Skeletal muscle satellite cell (primary cell): ENCODE measurements at regions not wholly inside any gene's neighbourhood (a gene's known extent, or its start where the extent isn't known, plus 50 kb on each side); places are given as distances from the start of the nearest gene placed in this dataset.

Experiments
- H3K27me3 ChIP-seq: 2 replicates; pipeline ENCODE4 v1.7.0; 2013; ENCODE audit warnings: low read length; ENCODE audit not compliant: control insufficient read depth, insufficient read depth
- H3K36me3 ChIP-seq: 2 replicates; pipeline ENCODE4 v1.7.0; 2013; ENCODE audit warnings: mild to moderate bottlenecking, control low read depth, low read length; ENCODE audit not compliant: insufficient read depth
- H3K4me1 ChIP-seq: 2 replicates; pipeline ENCODE4 v1.7.0; 2013; ENCODE audit warnings: low read length; ENCODE audit not compliant: control insufficient read depth, insufficient read depth
- H3K4me2 ChIP-seq: 2 replicates; pipeline ENCODE4 v1.7.0; 2013; ENCODE audit warnings: mild to moderate bottlenecking, low read length
- H3K4me3 ChIP-seq: 2 replicates; pipeline ENCODE4 v1.7.0; 2013; ENCODE audit warnings: low read length
- H3K9ac ChIP-seq: 2 replicates; pipeline ENCODE4 v1.7.0; 2013; ENCODE audit warnings: mild to moderate bottlenecking, low read depth, low read length, moderate library complexity
- H3K9me3 ChIP-seq: replicated peaks from 2 replicates; pipeline ENCODE4 v1.7.0; 2013; ENCODE audit warnings: mild to moderate bottlenecking, control low read depth, low read length

- no peaks in the 10 kb centered on the region for H3K9me3 ChIP-seq
- H3K27me3 ChIP-seq = peaks cover 11% of the 10 kb centered on the region
- no peak overlapping the region for H3K9ac ChIP-seq
- H3K4me2 ChIP-seq = no peak overlapping the region
- no peaks in the 10 kb centered on the region for H3K36me3 ChIP-seq
- no peak overlapping the region for H3K4me3 ChIP-seq
- peaks cover 14% of the 10 kb centered on the region for H3K4me1 ChIP-seq
These were observed 67.0 kb downstream of the SCN11A start for GRCh38 chr3:38984731-38985130.

- no peaks in the 10 kb centered on the region for H3K9me3 ChIP-seq
- no peak overlapping the region for H3K9ac ChIP-seq
- no peak overlapping the region for H3K4me2 ChIP-seq
- no peaks in the 10 kb centered on the region for H3K36me3 ChIP-seq
- H3K27me3 ChIP-seq = peaks cover 16% of the 10 kb centered on the region
- H3K4me3 ChIP-seq = no peak overlapping the region
- peaks cover 14% of the 10 kb centered on the region for H3K4me1 ChIP-seq
These were observed 67.6 kb downstream of the SCN11A start for GRCh38 chr3:38984110-38984509.

DNA sequence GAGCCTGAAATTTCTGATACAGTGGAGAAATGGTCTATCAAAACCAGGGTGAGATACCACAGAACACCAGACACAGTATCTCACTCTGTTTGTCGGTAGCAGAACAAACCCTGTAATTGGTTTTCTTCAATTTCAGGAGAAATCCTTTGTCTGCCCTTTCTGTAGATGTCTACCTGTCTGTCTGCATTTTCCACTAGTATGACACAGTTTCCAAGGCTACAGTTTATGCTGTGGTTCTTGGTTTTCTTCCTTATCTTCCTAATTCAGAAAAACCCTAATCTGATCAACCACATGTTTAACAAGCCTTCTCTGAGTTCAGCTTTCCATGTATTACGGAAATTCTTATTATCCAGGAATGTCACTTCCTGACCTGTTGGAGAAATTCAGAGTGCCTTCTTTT lies 70.8 kb downstream of the SCN11A start:
- Histone ChIP-seq H3K4me3 (no peak overlapping the region), H3K4me1 (peaks cover 6% of the 10 kb centered on the region), H3K27me3 (peaks cover 31% of the 10 kb centered on the region), H3K9me3 (no peaks in the 10 kb centered on the region), H3K9ac (no peak overlapping the region), H3K36me3 (no peaks in the 10 kb centered on the region), H3K4me2 (no peak overlapping the region)

DNA sequence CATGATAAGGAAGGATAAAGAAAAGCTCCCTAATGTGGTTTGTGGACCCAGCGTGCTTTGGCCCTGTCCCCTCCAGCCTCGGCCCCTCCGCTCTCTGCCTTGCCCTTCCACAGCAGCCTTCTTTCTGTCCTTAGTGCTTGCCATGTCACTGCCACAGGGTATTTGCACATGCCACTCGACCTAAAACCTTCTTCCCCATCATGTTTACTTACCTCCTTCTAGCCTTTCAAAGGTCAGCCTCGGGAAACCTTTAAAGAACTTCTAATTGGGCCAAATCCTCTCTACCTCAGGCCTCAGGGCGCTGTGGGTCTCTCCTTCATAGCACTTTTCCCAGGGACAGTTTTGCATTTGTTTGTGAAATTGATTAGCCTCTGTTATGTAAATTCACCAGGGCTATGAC lies 73.0 kb downstream of the SCN11A start:
- Histone ChIP-seq H3K36me3 (no peaks in the 10 kb centered on the region), H3K9me3 (no peaks in the 10 kb centered on the region), H3K9ac (no peak overlapping the region), H3K4me2 (no peak overlapping the region), H3K4me3 (no peak overlapping the region), H3K4me1 (no peaks in the 10 kb centered on the region), H3K27me3 (peaks cover 31% of the 10 kb centered on the region)

DNA sequence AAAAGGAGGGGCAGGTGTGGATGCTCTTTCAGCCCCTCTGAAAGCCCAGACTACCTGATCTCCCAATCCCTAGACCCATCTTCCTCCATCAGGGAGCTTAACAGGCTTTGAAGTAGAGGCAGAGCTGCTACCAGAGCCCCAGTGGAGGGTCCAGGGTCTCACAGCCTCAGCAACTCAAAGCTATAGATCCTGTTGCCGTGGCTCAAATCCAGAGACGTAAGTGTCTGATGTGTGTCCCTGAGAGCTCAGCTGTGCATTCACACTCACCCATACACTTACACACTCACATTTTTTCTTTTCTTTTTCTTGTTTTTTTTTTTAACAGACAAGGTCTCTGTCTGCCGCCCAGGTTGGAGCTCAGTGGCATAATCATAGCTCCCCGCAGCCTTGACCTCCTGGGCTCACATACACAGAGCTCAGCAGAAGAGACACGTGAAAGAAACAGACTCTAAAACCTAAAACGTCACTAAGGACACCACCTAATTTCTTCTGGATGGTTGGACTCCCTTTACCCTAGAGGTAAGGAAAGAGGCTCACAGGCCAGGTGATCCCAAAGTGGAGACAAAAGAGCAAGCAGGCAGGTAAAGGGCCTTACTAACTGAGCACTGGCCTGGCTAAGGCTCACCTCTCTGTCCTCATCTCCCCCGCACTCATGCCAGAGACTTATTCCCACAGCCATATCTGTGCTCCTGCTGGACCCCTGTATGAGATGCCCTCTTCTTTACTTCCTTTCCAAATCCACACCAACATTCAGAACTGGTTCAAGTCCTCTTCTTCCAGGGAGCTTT lies 80.7 kb downstream of the SCN11A start:
- H3K4me1 ChIP-seq = no peaks in the 10 kb centered on the region
- H3K27me3 ChIP-seq = peaks cover 41% of the 10 kb centered on the region
- H3K4me2 ChIP-seq = no peak overlapping the region
- H3K9ac ChIP-seq = no peak overlapping the region
- no peak overlapping the region for H3K4me3 ChIP-seq
- H3K9me3 ChIP-seq = no peaks in the 10 kb centered on the region
- H3K36me3 ChIP-seq = no peaks in the 10 kb centered on the region

DNA sequence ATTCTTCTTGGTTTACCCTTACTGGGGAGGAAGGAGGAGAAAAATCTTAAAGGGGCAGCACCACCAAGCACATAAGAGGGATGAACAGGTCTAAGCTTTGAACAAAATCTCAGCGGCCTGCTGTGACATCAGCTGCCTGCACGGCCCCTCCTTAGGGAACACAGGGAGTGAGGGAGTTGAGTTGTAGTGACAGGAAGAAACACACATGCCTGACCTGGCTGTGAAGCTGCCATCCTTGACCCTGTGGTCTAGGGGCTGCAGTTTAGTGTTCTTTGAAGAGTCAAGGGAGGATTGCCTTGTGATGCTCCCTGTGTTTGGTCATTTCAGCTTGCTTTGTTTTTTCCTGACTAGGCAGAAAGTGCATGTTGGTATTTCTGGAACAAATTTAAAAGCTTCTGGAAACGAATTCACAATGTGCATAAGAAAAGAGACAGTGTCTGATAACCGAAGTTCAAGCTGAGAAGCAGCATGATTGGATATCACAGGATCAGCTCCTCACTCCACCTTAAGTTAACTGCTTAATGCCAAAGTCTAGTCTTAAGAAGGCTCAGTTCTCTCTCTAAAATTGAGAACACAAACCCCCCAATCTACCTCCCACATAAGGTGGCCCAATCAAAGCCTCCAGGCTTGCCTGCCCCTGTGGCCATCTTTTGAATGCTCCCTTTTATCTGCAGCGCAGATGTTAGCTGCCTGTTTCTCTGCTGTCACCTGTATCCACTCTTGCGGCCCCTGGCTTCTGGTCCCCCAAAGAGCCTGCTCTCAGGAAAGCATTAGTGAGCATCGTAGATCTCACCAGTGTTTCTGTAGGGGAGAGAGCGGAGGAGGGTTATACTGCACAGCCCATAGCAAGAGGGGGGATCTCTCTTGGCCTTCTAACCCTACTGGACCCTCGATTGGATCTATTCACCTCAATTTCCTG lies 82.2 kb downstream of the SCN11A start:
- Histone ChIP-seq H3K36me3 (no peaks in the 10 kb centered on the region), H3K9ac (no peak overlapping the region), H3K4me2 (no peak overlapping the region), H3K9me3 (no peaks in the 10 kb centered on the region), H3K4me3 (no peak overlapping the region), H3K27me3 (peaks cover 51% of the 10 kb centered on the region), H3K4me1 (no peaks in the 10 kb centered on the region)

DNA sequence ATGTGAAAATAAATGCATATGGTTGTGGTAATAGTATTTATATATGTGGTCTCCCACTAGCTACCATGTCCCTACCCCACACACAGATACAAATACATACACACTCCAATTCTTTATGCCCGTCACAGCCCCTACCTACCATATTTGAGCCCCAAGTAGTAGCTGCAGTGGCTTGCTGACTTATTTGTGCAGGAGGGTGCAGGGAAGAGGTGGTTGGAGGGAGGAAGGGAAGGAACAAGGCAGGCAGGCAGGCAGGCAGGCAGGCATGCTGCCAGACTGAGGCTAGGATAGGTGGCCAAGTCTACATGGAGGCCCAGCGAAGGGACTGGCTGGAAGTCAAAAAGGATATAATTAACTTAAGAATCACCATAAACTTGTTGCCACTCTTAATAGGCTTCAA lies 82.9 kb downstream of the SCN11A start:
- H3K4me1 ChIP-seq = no peaks in the 10 kb centered on the region
- H3K4me3 ChIP-seq = no peak overlapping the region
- no peak overlapping the region for H3K4me2 ChIP-seq
- H3K27me3 ChIP-seq = peaks cover 57% of the 10 kb centered on the region
- no peaks in the 10 kb centered on the region for H3K9me3 ChIP-seq
- H3K36me3 ChIP-seq = no peaks in the 10 kb centered on the region
- H3K9ac ChIP-seq = no peak overlapping the region

GRCh38 chr3:38968403-38968802 lies 83.3 kb downstream of the SCN11A start:
- Histone ChIP-seq H3K9ac (no peak overlapping the region), H3K36me3 (no peaks in the 10 kb centered on the region), H3K4me2 (no peak overlapping the region), H3K27me3 (peaks cover 57% of the 10 kb centered on the region), H3K4me1 (no peaks in the 10 kb centered on the region), H3K4me3 (no peak overlapping the region), H3K9me3 (no peaks in the 10 kb centered on the region)

DNA sequence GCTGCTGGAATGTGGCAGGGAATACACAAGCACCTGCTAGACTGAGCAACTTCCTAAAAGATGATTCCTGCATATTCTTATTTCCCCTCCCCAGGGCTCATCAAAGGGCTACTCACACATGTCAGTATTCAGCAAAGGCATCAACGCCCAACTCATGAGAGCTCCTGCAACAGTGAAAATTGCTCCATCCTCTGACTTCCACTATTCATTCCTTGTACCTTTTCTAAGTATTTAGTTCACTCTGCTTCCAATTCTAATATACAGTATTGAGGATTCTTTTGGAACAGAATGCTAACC lies 84.1 kb downstream of the SCN11A start:
- Histone ChIP-seq H3K36me3 (no peaks in the 10 kb centered on the region), H3K27me3 (peaks cover 56% of the 10 kb centered on the region), H3K9me3 (no peaks in the 10 kb centered on the region), H3K4me2 (no peak overlapping the region), H3K4me1 (no peaks in the 10 kb centered on the region), H3K4me3 (no peak overlapping the region), H3K9ac (no peak overlapping the region)

- no peaks in the 10 kb centered on the region for H3K4me1 ChIP-seq
- H3K4me2 ChIP-seq = no peak overlapping the region
- H3K27me3 ChIP-seq = peaks cover 51% of the 10 kb centered on the region
- no peak overlapping the region for H3K4me3 ChIP-seq
- H3K9me3 ChIP-seq = no peaks in the 10 kb centered on the region
- no peak overlapping the region for H3K9ac ChIP-seq
- H3K36me3 ChIP-seq = no peaks in the 10 kb centered on the region
These were observed 84.7 kb downstream of the SCN11A start for GRCh38 chr3:38966811-38967692.

DNA sequence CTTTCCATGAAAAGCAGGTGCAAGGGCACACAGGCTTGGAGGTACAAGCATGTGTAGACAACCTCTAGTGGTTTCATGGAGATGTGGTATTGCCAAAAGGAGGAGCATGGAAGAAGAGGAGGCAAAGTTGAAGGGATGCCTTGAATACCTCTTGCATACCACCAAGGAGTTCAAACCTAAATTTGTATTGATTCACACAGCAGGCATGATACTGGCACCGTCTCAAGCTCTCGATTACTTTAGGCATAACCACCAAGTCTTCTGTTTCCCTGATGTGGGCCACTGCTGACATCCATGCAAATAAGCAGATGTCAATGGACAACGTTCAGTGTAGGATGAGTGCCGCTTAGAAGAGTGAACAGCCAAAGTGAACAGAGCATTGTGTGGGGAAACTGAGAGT lies 87.1 kb downstream of the SCN11A start:
- Histone ChIP-seq H3K27me3 (peaks cover 37% of the 10 kb centered on the region), H3K4me2 (no peak overlapping the region), H3K36me3 (no peaks in the 10 kb centered on the region), H3K9me3 (no peaks in the 10 kb centered on the region), H3K9ac (no peak overlapping the region), H3K4me3 (no peak overlapping the region), H3K4me1 (no peaks in the 10 kb centered on the region)
